ENCODE measurements at regions not wholly inside any gene's neighbourhood (a gene's known extent, or its start where the extent isn't known, plus 50 kb on each side); places are given as distances from the start of the nearest gene placed in this dataset.
"Not testable (repeated sequence)": the region's sequence is repeated elsewhere in the genome, so short reads cannot be mapped to it uniquely, and the experiment has no call there.

- no peaks in the 10 kb centered on the region for H3K9me3 Mint-ChIP-seq
- H3K4me1 Mint-ChIP-seq (ENCODE audit: low read depth) = peaks cover 57% of the 10 kb centered on the region
- no peak for DNase-seq (ENCODE audit: low spot score)
- H3K4me3 Mint-ChIP-seq (ENCODE audit: low read depth) = peak overlapping the region; percentile 47
- H3K27me3 Mint-ChIP-seq (ENCODE audit: low read depth) = no peaks in the 10 kb centered on the region
- no peaks in the 10 kb centered on the region for H3K36me3 Mint-ChIP-seq (ENCODE audit: low read depth)
- intact Hi-C loops (cut with micrococcal nuclease) = loop anchor here (1.0 to 10.0 kb wide), 8 partner anchors 18 to 672 kb away; partner anchors contain the start of gene STIM2
- H3K27ac Mint-ChIP-seq = peak overlapping the region; percentile 96
Observed at GRCh38 chr4:26192899-26193869, 127.6 kb upstream of the RBPJ start.

DNA sequence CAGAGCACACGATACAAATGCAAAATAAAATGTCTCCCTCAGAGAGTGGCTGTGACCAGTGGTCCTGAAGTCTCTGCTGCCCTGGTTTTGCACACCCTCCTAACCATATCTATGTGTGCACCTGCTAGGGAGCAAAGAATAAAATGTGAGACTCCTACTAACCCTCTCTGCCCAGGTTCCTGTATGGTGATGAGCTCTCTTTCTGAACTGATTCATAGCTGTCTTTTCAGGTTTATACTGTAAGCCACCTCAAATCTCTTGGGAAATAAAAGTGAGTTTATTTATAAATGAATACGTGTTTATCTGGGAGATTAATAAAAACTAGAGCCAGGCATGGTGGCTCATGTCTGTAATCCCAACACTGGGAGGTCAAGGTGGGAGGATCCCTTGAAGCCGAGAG, 126.0 kb upstream of the RBPJ start:
- H3K27me3 Mint-ChIP-seq (ENCODE audit: low read depth) = no peaks in the 10 kb centered on the region
- no peak for DNase-seq (ENCODE audit: low spot score)
- intact Hi-C loops (cut with micrococcal nuclease) = loop anchor here (5.0 to 10.0 kb wide), 4 partner anchors 38 to 670 kb away; partner anchors contain the start of gene STIM2
- peaks cover 65% of the 10 kb centered on the region for H3K4me1 Mint-ChIP-seq (ENCODE audit: low read depth)
- H3K9me3 Mint-ChIP-seq = no peaks in the 10 kb centered on the region
- peak overlapping the region; percentile 96 for H3K27ac Mint-ChIP-seq
- no peak overlapping the region for H3K4me3 Mint-ChIP-seq (ENCODE audit: low read depth)
- no peaks in the 10 kb centered on the region for H3K36me3 Mint-ChIP-seq (ENCODE audit: low read depth)

DNA sequence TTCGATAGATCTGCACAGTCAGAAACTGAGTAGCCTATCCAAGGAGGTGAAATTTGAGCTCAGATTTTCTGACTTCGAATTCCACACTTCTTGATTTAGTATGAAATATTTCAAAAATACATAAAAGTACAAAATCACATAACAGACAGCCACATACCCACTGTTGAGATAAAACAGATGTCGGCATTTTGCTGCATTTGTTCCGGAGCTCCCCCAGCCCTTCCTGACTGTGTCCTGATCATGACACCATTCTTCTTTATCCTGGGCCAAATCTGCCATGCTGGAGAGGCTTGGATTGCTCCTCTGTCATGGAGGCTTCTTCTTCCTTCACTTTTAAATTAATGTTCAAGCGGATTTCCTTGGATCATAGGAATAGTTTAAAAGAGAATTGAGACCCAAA, 124.2 kb upstream of the RBPJ start:
- Mint-ChIP-seq H3K4me3 (ENCODE audit: low read depth) (peak overlapping the region; percentile 41), H3K9me3 (no peaks in the 10 kb centered on the region), H3K36me3 (ENCODE audit: low read depth) (peaks cover 7% of the 10 kb centered on the region), H3K27me3 (ENCODE audit: low read depth) (no peaks in the 10 kb centered on the region), H3K4me1 (ENCODE audit: low read depth) (peaks cover 67% of the 10 kb centered on the region), H3K27ac (peak overlapping the region; percentile 91)
- intact Hi-C loops (cut with micrococcal nuclease) = loop anchor here (2.0 to 10.0 kb wide), 6 partner anchors 36 to 668 kb away; partner anchors contain the start of gene STIM2
- DNase-seq (ENCODE audit: low spot score) = no peak

GRCh38 chr4:26197018-26197779, 123.6 kb upstream of the RBPJ start:
- peak; percentile 83 for DNase-seq (ENCODE audit: low spot score)
- Mint-ChIP-seq H3K4me3 (ENCODE audit: low read depth) (peak overlapping the region; percentile 62), H3K27me3 (ENCODE audit: low read depth) (no peaks in the 10 kb centered on the region), H3K27ac (peak overlapping the region; percentile 91), H3K36me3 (ENCODE audit: low read depth) (peaks cover 7% of the 10 kb centered on the region), H3K9me3 (no peaks in the 10 kb centered on the region), H3K4me1 (ENCODE audit: low read depth) (peaks cover 70% of the 10 kb centered on the region)
- intact Hi-C loops (cut with micrococcal nuclease) = loop anchor here (1.0 to 10.0 kb wide), 12 partner anchors 35 to 668 kb away; partner anchors contain the start of gene STIM2

DNA sequence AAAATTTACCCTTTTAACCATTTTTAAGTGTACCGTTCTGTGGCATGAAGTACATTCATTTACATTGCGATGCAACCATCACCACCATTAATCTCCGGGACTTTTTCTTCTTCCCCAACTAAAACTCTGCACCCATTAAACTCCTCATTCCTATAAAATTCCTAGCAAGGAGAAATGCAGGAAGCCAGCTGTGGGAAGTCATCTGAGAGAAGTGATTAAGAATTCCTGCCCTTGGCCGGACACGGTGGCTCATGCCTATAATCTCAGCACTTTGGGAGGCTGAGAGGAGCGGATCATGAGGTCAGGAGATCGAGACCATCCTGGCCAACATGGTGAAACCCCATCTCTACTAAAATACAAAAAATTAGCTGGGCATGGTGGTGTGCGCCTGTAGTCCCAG, 121.9 kb upstream of the RBPJ start:
- peaks cover 13% of the 10 kb centered on the region for H3K36me3 Mint-ChIP-seq (ENCODE audit: low read depth)
- H3K27me3 Mint-ChIP-seq (ENCODE audit: low read depth); H3K4me3 Mint-ChIP-seq (ENCODE audit: low read depth); H3K9me3 Mint-ChIP-seq; DNase-seq (ENCODE audit: low spot score): not testable (repeated sequence)
- intact Hi-C loops (cut with micrococcal nuclease) = loop anchor here (5.0 to 10.0 kb wide), 4 partner anchors 33 to 666 kb away; partner anchors contain the start of gene STIM2
- peaks cover 67% of the 10 kb centered on the region for H3K4me1 Mint-ChIP-seq (ENCODE audit: low read depth)
- peak overlapping the region; percentile 91 for H3K27ac Mint-ChIP-seq

GRCh38 chr4:26199596-26199995, 121.2 kb upstream of the RBPJ start:
- H3K4me3 Mint-ChIP-seq (ENCODE audit: low read depth) = no peak overlapping the region
- DNase-seq (ENCODE audit: low spot score) = no peak
- peaks cover 67% of the 10 kb centered on the region for H3K4me1 Mint-ChIP-seq (ENCODE audit: low read depth)
- intact Hi-C loops (cut with micrococcal nuclease) = loop anchor here (5.0 to 10.0 kb wide), 4 partner anchors 33 to 665 kb away; partner anchors contain the start of gene STIM2
- no peaks in the 10 kb centered on the region for H3K27me3 Mint-ChIP-seq (ENCODE audit: low read depth)
- peaks cover 13% of the 10 kb centered on the region for H3K36me3 Mint-ChIP-seq (ENCODE audit: low read depth)
- peaks cover 8% of the 10 kb centered on the region for H3K9me3 Mint-ChIP-seq
- H3K27ac Mint-ChIP-seq = no peak overlapping the region

- Mint-ChIP-seq H3K4me3 (ENCODE audit: low read depth) (no peak overlapping the region), H3K36me3 (ENCODE audit: low read depth) (peaks cover 13% of the 10 kb centered on the region), H3K9me3 (peaks cover 8% of the 10 kb centered on the region), H3K4me1 (ENCODE audit: low read depth) (peaks cover 61% of the 10 kb centered on the region), H3K27me3 (ENCODE audit: low read depth) (no peaks in the 10 kb centered on the region), H3K27ac (peak overlapping the region; percentile 40)
- intact Hi-C loops (cut with micrococcal nuclease) = no loop called here
- DNase-seq (ENCODE audit: low spot score) = no peak
Observed at GRCh38 chr4:26201120-26201519, 119.7 kb upstream of the RBPJ start.

GRCh38 chr4:26204249-26204825, 116.5 kb upstream of the RBPJ start:
- Mint-ChIP-seq H3K36me3 (ENCODE audit: low read depth) (peaks cover 13% of the 10 kb centered on the region), H3K9me3 (peaks cover 8% of the 10 kb centered on the region), H3K27ac (no peak overlapping the region), H3K4me3 (ENCODE audit: low read depth) (no peak overlapping the region), H3K4me1 (ENCODE audit: low read depth) (peaks cover 46% of the 10 kb centered on the region), H3K27me3 (ENCODE audit: low read depth) (no peaks in the 10 kb centered on the region)
- DNase-seq (ENCODE audit: low spot score) = no peak
- intact Hi-C loops (cut with micrococcal nuclease) = no loop called here

GRCh38 chr4:26204911-26205370, 115.9 kb upstream of the RBPJ start:
- peaks cover 46% of the 10 kb centered on the region for H3K4me1 Mint-ChIP-seq (ENCODE audit: low read depth)
- peaks cover 8% of the 10 kb centered on the region for H3K9me3 Mint-ChIP-seq
- H3K4me3 Mint-ChIP-seq (ENCODE audit: low read depth) = no peak overlapping the region
- H3K36me3 Mint-ChIP-seq (ENCODE audit: low read depth) = peaks cover 13% of the 10 kb centered on the region
- intact Hi-C loops (cut with micrococcal nuclease) = no loop called here
- DNase-seq (ENCODE audit: low spot score) = no peak
- peaks cover 3% of the 10 kb centered on the region for H3K27me3 Mint-ChIP-seq (ENCODE audit: low read depth)
- no peak overlapping the region for H3K27ac Mint-ChIP-seq

DNA sequence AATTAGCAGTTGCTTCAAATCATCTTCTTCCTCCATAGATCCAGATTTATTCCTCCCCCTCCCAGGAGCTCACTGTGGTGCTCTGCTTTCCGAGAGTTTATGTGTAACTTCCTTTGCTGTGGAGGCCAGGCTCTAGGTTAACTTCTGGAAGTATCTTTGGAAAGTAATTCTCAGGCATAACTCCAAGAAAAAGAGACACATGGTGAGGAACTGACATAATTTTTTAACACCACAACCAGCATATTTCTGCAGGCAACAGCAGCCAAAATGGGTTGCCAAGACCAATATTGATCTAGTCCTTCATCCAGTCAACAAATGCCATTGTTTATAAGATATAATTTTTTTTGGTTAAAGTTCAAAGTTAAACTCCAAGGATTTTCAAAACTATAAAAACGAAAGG, 114.5 kb upstream of the RBPJ start:
- intact Hi-C loops (cut with micrococcal nuclease) = no loop called here
- Mint-ChIP-seq H3K27me3 (ENCODE audit: low read depth) (peaks cover 9% of the 10 kb centered on the region), H3K9me3 (peaks cover 8% of the 10 kb centered on the region), H3K27ac (no peak overlapping the region), H3K36me3 (ENCODE audit: low read depth) (peaks cover 9% of the 10 kb centered on the region), H3K4me1 (ENCODE audit: low read depth) (peaks cover 36% of the 10 kb centered on the region), H3K4me3 (ENCODE audit: low read depth) (no peak overlapping the region)
- no peak for DNase-seq (ENCODE audit: low spot score)

GRCh38 chr4:26206999-26207398, 113.8 kb upstream of the RBPJ start:
- no peak for DNase-seq (ENCODE audit: low spot score)
- H3K36me3 Mint-ChIP-seq (ENCODE audit: low read depth) = peaks cover 7% of the 10 kb centered on the region
- peaks cover 9% of the 10 kb centered on the region for H3K27me3 Mint-ChIP-seq (ENCODE audit: low read depth)
- H3K4me3 Mint-ChIP-seq (ENCODE audit: low read depth) = no peak overlapping the region
- intact Hi-C loops (cut with micrococcal nuclease) = no loop called here
- H3K4me1 Mint-ChIP-seq (ENCODE audit: low read depth) = peaks cover 31% of the 10 kb centered on the region
- peaks cover 8% of the 10 kb centered on the region for H3K9me3 Mint-ChIP-seq
- no peak overlapping the region for H3K27ac Mint-ChIP-seq

GRCh38 chr4:26207631-26208030, 113.2 kb upstream of the RBPJ start:
- Mint-ChIP-seq H3K9me3 (peaks cover 8% of the 10 kb centered on the region), H3K27me3 (ENCODE audit: low read depth) (peaks cover 9% of the 10 kb centered on the region), H3K4me3 (ENCODE audit: low read depth) (no peak overlapping the region), H3K27ac (no peak overlapping the region), H3K4me1 (ENCODE audit: low read depth) (peaks cover 29% of the 10 kb centered on the region), H3K36me3 (ENCODE audit: low read depth) (peaks cover 7% of the 10 kb centered on the region)
- DNase-seq (ENCODE audit: low spot score) = no peak
- intact Hi-C loops (cut with micrococcal nuclease) = no loop called here
